ENCODE measurements at regions not wholly inside any gene's neighbourhood (a gene's known extent, or its start where the extent isn't known, plus 50 kb on each side); places are given as distances from the start of the nearest gene placed in this dataset.

- in situ Hi-C loops (cut with HindIII; ENCODE audit: low pct_ligation_motif_present, low sequenced_read_pairs): no loop called here
- Histone ChIP-seq H3K27me3 (replicated peaks) (no peaks in the 10 kb centered on the region), H3K4me3 (ENCODE audit: low read depth, low read length) (no peak overlapping the region), H3K27ac (no peak overlapping the region), H3K36me3 (replicated peaks) (no peaks in the 10 kb centered on the region)
- TF ChIP-seq, protein P1, sequence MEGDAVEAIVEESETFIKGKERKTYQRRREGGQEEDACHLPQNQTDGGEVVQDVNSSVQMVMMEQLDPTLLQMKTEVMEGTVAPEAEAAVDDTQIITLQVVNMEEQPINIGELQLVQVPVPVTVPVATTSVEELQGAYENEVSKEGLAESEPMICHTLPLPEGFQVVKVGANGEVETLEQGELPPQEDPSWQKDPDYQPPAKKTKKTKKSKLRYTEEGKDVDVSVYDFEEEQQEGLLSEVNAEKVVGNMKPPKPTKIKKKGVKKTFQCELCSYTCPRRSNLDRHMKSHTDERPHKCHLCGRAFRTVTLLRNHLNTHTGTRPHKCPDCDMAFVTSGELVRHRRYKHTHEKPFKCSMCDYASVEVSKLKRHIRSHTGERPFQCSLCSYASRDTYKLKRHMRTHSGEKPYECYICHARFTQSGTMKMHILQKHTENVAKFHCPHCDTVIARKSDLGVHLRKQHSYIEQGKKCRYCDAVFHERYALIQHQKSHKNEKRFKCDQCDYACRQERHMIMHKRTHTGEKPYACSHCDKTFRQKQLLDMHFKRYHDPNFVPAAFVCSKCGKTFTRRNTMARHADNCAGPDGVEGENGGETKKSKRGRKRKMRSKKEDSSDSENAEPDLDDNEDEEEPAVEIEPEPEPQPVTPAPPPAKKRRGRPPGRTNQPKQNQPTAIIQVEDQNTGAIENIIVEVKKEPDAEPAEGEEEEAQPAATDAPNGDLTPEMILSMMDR (IDR thresholded peaks at IDR 0.05; ENCODE audit: low read depth, low read length, missing control alignments): no peak
- no peak for DNase-seq
These were observed 182.9 kb upstream of the RGMA start for GRCh38 chr15:93271871-93272270.

DNA sequence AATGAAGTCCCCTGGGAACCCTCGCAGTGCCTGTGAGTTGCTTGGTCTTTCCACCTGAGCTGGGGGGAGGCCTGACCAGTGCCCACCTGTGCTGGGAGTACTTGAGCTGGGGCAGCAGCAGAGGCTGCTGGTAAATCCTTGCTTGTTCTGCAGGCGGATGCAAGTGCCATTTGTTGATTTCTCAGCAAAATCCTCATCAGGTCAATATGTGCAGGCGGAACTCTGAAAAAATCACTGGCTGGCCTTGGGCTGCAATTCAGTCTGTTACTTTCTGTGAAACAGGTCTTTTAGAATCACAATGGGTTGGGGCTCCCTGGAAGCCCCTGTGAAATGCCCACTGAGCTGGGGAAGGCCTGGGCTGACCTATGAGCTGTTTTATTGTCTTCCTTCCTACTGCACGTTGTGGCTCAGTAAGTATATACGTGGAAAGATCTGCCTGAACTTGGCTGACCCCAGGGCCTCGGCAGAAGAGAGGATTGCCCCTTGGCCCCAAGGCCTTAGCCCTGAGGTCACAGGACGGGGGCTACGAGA lies 182.0 kb upstream of the RGMA start:
- DNase-seq: no peak
- H3K27ac ChIP-seq: no peak overlapping the region
- no peaks in the 10 kb centered on the region for H3K36me3 ChIP-seq (replicated peaks)
- no peaks in the 10 kb centered on the region for H3K27me3 ChIP-seq (replicated peaks)
- in situ Hi-C loops (cut with HindIII; ENCODE audit: low pct_ligation_motif_present, low sequenced_read_pairs): no loop called here
- no peak overlapping the region for H3K4me3 ChIP-seq (ENCODE audit: low read depth, low read length)
- TF ChIP-seq, protein P1 (IDR thresholded peaks at IDR 0.05; ENCODE audit: low read depth, low read length, missing control alignments): no peak

- in situ Hi-C loops (cut with HindIII; ENCODE audit: low pct_ligation_motif_present, low sequenced_read_pairs): no loop called here
- H3K27me3 ChIP-seq (replicated peaks): no peaks in the 10 kb centered on the region
- no peak overlapping the region for H3K27ac ChIP-seq
- no peaks in the 10 kb centered on the region for H3K36me3 ChIP-seq (replicated peaks)
- no peak for DNase-seq
- no peak overlapping the region for H3K4me3 ChIP-seq (ENCODE audit: low read depth, low read length)
- TF ChIP-seq, protein P1 (IDR thresholded peaks at IDR 0.05; ENCODE audit: low read depth, low read length, missing control alignments): no peak
These were observed 179.1 kb upstream of the RGMA start for GRCh38 chr15:93268066-93268465.

DNA sequence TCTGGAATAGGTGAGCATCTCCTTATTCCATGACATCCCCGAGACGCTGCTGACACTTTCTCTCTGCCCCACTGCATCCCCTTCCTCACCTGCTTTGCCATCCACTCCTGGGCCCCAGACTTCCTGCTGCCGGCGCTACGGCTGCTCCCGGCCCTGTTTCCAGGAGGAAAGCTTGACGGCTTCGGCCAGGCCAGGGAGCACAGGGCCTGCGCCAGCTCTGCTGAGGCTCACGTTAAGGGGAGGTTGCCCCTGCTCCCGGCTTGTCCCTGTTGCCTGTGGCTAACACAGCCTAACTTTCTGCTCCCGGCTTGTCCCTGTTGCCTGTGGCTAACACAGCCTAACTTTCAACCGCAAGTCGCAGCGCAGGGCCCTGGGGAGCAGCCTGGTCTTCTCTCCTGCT lies 177.3 kb upstream of the RGMA start:
- no peak for DNase-seq
- no peaks in the 10 kb centered on the region for H3K36me3 ChIP-seq (replicated peaks)
- H3K27ac ChIP-seq: no peak overlapping the region
- TF ChIP-seq, protein P1 (IDR thresholded peaks at IDR 0.05; ENCODE audit: low read depth, low read length, missing control alignments): no peak
- in situ Hi-C loops (cut with HindIII; ENCODE audit: low pct_ligation_motif_present, low sequenced_read_pairs): no loop called here
- no peaks in the 10 kb centered on the region for H3K27me3 ChIP-seq (replicated peaks)
- H3K4me3 ChIP-seq (ENCODE audit: low read depth, low read length): no peak overlapping the region

DNA sequence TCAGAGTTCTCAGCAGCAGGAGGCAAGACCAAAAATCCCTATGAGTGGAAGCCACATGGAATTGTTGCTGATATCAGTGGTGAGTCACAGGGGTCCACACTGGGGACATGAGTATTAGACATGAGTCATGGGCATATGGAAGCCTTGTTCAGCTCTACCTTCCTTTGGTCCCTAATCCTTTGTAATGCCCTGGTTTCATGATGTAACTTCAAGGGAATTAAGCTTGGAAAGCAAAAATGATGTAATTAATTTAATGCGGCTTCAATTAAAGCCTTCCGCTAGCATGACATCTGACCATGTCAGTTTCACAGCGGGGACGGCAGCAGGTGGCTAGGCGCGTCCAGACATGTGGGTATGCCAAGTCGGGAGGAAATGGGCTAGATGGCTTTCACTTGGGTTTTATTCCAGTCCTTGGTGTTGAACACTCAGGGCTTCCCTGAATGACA lies 176.1 kb upstream of the RGMA start:
- H3K27ac ChIP-seq: no peak overlapping the region
- TF ChIP-seq, protein P1 (IDR thresholded peaks at IDR 0.05; ENCODE audit: low read depth, low read length, missing control alignments): no peak
- peak; percentile 68 for DNase-seq
- no peaks in the 10 kb centered on the region for H3K36me3 ChIP-seq (replicated peaks)
- H3K4me3 ChIP-seq (ENCODE audit: low read depth, low read length): no peak overlapping the region
- in situ Hi-C loops (cut with HindIII; ENCODE audit: low pct_ligation_motif_present, low sequenced_read_pairs): no loop called here
- no peaks in the 10 kb centered on the region for H3K27me3 ChIP-seq (replicated peaks)

DNA sequence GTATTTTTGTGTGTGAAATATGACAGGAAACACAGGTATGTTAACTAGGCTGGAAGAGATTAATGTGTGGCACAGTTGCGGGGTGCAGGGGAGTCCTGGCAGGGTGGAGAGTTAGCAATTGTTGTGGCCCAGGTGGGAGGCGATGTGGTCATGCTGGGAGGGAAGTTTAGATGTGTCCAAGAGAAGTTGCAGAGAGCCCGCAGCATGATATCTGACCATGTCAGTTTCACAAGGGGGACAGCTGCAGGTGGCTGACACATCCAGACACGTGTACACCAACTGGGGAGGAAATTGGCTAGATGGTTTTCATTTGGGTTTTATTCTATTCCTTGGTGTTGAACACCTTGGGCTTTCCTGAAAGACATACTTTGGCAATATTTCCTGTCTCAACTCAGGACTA lies 172.8 kb upstream of the RGMA start:
- Histone ChIP-seq H3K27ac (no peak overlapping the region), H3K36me3 (replicated peaks) (no peaks in the 10 kb centered on the region), H3K4me3 (ENCODE audit: low read depth, low read length) (no peak overlapping the region), H3K27me3 (replicated peaks) (no peaks in the 10 kb centered on the region)
- TF ChIP-seq, protein P1 (IDR thresholded peaks at IDR 0.05; ENCODE audit: low read depth, low read length, missing control alignments): no peak
- no peak for DNase-seq
- in situ Hi-C loops (cut with HindIII; ENCODE audit: low pct_ligation_motif_present, low sequenced_read_pairs): no loop called here

All from brain microvascular endothelial cell (primary cell).